ENCODE measurements at regions not wholly inside any gene's neighbourhood (a gene's known extent, or its start where the extent isn't known, plus 50 kb on each side); places are given as distances from the start of the nearest gene placed in this dataset.

DNA sequence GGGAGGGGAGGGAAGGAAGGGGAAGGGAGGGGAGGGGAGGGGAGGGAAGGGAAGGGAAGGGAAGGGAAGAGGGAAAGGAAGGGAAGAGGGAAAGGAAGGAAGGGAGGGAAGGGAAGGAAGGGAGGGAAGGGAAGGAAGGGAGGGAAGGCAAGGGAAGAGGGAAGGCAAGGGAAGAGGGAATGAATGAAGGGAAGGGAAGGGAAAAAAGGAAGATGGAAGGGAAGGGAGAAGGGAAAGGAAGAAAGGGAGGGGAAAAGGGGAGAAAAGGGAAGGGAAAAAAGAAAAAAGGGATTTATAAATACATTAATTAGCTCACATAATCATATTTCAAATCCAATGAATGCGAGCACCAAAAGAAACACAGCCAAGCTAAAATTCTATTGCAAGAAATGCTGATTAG is 202.9 kb upstream of the LRRTM4 start:
- intact Hi-C loops (cut with micrococcal nuclease) (no loop called here), in situ Hi-C loops (cut with MboI; ENCODE audit: low sequenced_read_pairs) (no loop called here), dilution Hi-C loops (cut with HindIII; ENCODE audit: low sequenced_read_pairs, unreplicated experiment) (no loop called here)
- H3K14ac ChIP-seq (replicated peaks; ENCODE audit: low read depth, low read length) = no peak overlapping the region
- H3K23ac ChIP-seq (ENCODE audit: low read depth, low read length) = no peak overlapping the region
- ATAC-seq (ENCODE audit: low read depth) (no peak), DNase-seq (no peak)
- no peak overlapping the region for H2AK5ac ChIP-seq (ENCODE audit: low read depth, low read length)
- no peaks in the 10 kb centered on the region for H4K20me1 ChIP-seq (ENCODE audit: insufficient read depth, low read length)
- H4K91ac ChIP-seq (ENCODE audit: insufficient read depth, low read depth, low read length) = no peak overlapping the region
- ChIA-PET POLR2A (ENCODE audit: unreplicated experiment) (no interaction called here), CTCF (no interaction called here)
- no peak overlapping the region for H4K5ac ChIP-seq (ENCODE audit: low read depth, low read length)
- H2BK5ac ChIP-seq (ENCODE audit: low read depth, low read length, poor library complexity, severe bottlenecking) = no peak overlapping the region
- no peaks in the 10 kb centered on the region for H3K36me3 ChIP-seq (ENCODE audit: control insufficient read depth, insufficient read depth, low read length)
- no peak overlapping the region for H2AK9ac ChIP-seq (replicated peaks; ENCODE audit: low read depth, low read length, poor library complexity)
- H3K79me1 ChIP-seq (ENCODE audit: low read depth in 1 of 2, low read length in 2 of 2) = no peaks in the 10 kb centered on the region
- no peak overlapping the region for H4K8ac ChIP-seq (ENCODE audit: low read depth in 2 of 2, low read length in 2 of 2)
- no peak overlapping the region for H3K9ac ChIP-seq (ENCODE audit: low read depth, low read length)
- H3K4me1 ChIP-seq (ENCODE audit: control insufficient read depth, insufficient read depth, low read length) = no peaks in the 10 kb centered on the region
- no peak overlapping the region for H3K18ac ChIP-seq (ENCODE audit: low read depth, low read length)
- H2BK20ac ChIP-seq (ENCODE audit: low read depth, low read length) = no peak overlapping the region
- no peak overlapping the region for H3K4me2 ChIP-seq (ENCODE audit: low read depth, low read length)
- no peak overlapping the region for H3K27ac ChIP-seq (ENCODE audit: insufficient read depth, low read length)
- H3K9me3 ChIP-seq (ENCODE audit: control insufficient read depth, insufficient read depth, low read length) = no peaks in the 10 kb centered on the region
- no peak overlapping the region for H3K4me3 ChIP-seq (ENCODE audit: insufficient read depth, low read depth, low read length)
- BruUV-seq (replicated peaks) = no TSS peak
- no peak overlapping the region for H2AFZ ChIP-seq (replicated peaks; ENCODE audit: low read length, poor library complexity)
- no peaks in the 10 kb centered on the region for H3K27me3 ChIP-seq (ENCODE audit: control insufficient read depth, insufficient read depth, low read length)
- no peak overlapping the region for H3K4ac ChIP-seq (ENCODE audit: low read depth, low read length)
- no CpG with 5 or more reads among the region's 1 CpG for WGBS, 2 experiments (ENCODE audit: extremely low coverage in 2 of 2, insufficient read length in 1 of 2)
- H2BK120ac ChIP-seq (ENCODE audit: low read depth, low read length) = no peak overlapping the region
- no peak overlapping the region for H2BK15ac ChIP-seq (ENCODE audit: low read depth, low read length)
- H3K56ac ChIP-seq (ENCODE audit: extremely low read depth, insufficient read depth, low read length) = no peak overlapping the region
- TF ChIP-seq MXI1 (IDR thresholded peaks at IDR 0.05; ENCODE audit: borderline replicate concordance, low read depth, low read length) = no peak
- TF ChIP-seq CHD1 (IDR thresholded peaks at IDR 0.05; ENCODE audit: low read depth, low read length) = no peak
- no peak for TF ChIP-seq MAFK (IDR thresholded peaks at IDR 0.05; ENCODE audit: low read depth, low read length)
- TF ChIP-seq, protein P1, sequence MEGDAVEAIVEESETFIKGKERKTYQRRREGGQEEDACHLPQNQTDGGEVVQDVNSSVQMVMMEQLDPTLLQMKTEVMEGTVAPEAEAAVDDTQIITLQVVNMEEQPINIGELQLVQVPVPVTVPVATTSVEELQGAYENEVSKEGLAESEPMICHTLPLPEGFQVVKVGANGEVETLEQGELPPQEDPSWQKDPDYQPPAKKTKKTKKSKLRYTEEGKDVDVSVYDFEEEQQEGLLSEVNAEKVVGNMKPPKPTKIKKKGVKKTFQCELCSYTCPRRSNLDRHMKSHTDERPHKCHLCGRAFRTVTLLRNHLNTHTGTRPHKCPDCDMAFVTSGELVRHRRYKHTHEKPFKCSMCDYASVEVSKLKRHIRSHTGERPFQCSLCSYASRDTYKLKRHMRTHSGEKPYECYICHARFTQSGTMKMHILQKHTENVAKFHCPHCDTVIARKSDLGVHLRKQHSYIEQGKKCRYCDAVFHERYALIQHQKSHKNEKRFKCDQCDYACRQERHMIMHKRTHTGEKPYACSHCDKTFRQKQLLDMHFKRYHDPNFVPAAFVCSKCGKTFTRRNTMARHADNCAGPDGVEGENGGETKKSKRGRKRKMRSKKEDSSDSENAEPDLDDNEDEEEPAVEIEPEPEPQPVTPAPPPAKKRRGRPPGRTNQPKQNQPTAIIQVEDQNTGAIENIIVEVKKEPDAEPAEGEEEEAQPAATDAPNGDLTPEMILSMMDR (conservative IDR thresholded peaks at IDR 0.05; ENCODE audit: low read depth, low read length) = no peak
- no peak for TF ChIP-seq BHLHE40 (IDR thresholded peaks at IDR 0.05; ENCODE audit: low read depth, low read length)
- no peak for TF ChIP-seq SMC3 (IDR thresholded peaks at IDR 0.05; ENCODE audit: low read depth, low read length)
- no peak for TF ChIP-seq RFX5 (IDR thresholded peaks at IDR 0.05; ENCODE audit: low read depth, low read length)
- TF ChIP-seq CEBPB (IDR thresholded peaks at IDR 0.05; ENCODE audit: low read depth, low read length) = no peak
- no peak for TF ChIP-seq FOS (IDR thresholded peaks at IDR 0.05; ENCODE audit: low read depth, low read length)
- TF ChIP-seq RAD21 (IDR thresholded peaks at IDR 0.05; ENCODE audit: low read length) = no peak
- TF ChIP-seq MAZ (IDR thresholded peaks at IDR 0.05; ENCODE audit: borderline replicate concordance, low read depth, low read length) = no peak
- H3K9me1 ChIP-seq (ENCODE audit: insufficient read depth, low read length) = no peaks in the 10 kb centered on the region

All from IMR-90 (cell line).